DMS114 treated with DMSO at 0.1 percent for 48 hours (cell line): ENCODE measurements at regions not wholly inside any gene's neighbourhood (a gene's known extent, or its start where the extent isn't known, plus 50 kb on each side); places are given as distances from the start of the nearest gene placed in this dataset.

Source experiments
- DNase-seq: peaks from one replicate; lab custom pipeline; 2025; ENCODE audit not compliant: unreplicated experiment; lab: John Stamatoyannopoulos, UW

- DNase-seq: no peak
Observed at GRCh38 chrX:20438871-20439526, 172.3 kb upstream of the RPS6KA3 start.

- no peak for DNase-seq
Observed at GRCh38 chrX:20437683-20438082, 171.0 kb upstream of the RPS6KA3 start.

DNA sequence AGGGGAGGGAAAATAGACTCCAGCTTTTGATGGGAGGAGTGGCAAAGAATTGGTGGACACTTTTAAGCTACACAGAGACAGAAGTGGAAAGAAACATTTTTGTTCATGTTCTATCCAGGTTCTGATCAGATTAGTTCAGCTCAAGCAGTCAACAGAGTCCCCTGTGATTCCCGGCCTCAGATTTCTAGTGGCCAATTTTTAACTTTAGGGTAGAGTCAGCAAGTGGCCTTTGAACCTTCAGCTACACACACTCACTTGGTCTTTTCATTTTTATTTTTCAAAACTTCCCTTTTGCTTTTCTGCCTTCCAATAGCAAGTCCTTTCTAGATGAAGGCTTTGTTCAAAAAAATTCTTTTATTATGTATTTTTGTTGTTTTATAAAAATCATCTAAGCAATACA is 169.2 kb upstream of the RPS6KA3 start:
- DNase-seq: no peak

DNA sequence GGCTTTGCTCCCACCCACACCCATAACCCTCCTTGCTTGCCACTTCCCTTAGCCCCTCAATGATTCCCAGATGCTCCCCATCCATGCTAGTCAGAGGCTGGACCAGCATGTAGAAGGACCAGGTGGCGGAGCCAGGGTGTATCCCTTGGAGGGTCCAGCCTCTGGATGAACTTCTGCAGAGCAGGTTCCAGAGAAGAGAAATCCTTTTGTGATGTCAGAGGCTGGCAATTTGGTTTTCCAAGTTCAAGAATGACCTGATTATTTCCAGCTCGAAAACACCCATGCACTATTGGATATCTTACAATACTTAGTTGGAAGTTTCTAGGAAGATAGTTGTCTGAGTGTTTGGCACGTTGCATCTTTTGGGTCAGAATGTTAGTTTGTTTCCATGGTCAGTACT is 168.3 kb upstream of the RPS6KA3 start:
- DNase-seq: no peak

- no peak for DNase-seq
Observed at GRCh38 chrX:20433388-20433775, 166.7 kb upstream of the RPS6KA3 start.

DNA sequence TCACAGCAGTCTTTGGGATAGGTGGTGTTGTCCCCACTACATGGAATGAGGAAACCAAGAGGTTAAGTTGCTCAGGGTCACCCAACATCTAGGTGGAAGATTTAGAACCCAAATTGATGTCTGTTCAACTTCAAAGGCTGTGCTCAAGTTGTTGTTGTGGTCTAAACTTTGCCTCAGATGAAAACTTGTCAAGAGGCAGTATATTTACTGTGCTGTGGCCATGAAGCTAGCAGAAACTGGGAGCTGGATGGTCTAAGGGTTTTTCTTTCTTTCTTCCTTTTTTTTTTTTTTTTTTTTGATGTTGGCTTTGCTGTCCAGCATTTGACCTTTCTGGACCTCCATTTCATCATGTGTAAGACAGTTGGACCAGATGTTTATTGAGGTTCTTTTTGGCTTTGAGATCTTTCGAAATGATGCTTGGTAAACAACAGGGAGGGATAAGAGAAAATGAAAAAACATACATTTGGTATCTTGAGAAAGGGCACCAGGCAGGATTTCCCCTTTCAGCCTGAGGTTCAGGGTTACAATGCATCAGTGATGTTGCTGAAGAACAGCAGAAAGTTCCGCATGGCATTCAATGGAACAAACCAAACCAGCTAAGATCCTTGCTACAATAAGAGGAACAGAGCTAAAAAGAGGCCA is 166.2 kb upstream of the RPS6KA3 start:
- DNase-seq: no peak

GRCh38 chrX:20432048-20432447 is 165.3 kb upstream of the RPS6KA3 start:
- no peak for DNase-seq

DNA sequence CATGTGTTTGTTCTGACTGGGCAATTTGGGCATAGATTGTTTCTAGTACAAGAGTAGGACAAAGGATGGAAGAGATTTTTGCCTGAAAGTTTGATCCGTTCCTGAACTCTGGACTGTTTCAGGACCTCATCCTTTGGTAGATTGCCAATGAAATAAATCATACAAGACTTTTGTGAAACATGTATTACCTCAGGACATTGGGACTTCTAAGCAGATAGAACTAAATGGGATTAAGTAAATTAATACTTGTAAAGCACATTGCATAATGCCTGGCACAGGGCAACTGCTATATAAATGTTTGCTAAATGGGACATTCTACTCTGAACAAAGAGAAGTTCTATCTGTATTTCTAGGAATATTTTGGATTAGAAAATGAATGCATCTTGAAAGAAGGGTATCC is 164.8 kb upstream of the RPS6KA3 start:
- no peak for DNase-seq

GRCh38 chrX:20427173-20427770 is 160.6 kb upstream of the RPS6KA3 start:
- DNase-seq: no peak

- DNase-seq: no peak
Observed at GRCh38 chrX:20421697-20422096, 155.0 kb upstream of the RPS6KA3 start.

- no peak for DNase-seq
Observed at GRCh38 chrX:20421275-20421674, 154.6 kb upstream of the RPS6KA3 start.

DNA sequence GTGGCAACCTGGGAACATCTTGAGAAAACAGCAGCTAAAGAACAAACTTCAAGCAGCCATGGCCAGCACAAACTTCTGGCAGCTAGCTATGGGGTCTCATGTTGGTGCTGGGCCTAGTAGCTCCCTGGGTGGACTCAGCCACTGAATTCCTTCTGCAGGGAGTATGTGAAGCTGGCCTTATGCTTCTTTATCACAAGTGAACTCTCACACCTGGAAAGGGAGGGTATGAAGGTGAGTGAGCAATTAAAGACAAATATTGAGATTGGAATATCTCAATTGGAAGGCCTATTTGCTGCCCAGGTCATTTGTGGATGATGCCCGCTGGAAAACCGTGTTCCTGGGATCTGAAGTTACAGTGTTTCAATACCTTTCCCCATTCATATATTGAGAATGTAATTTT is 153.3 kb upstream of the RPS6KA3 start:
- no peak for DNase-seq

- no peak for DNase-seq
Observed at GRCh38 chrX:20418379-20419150, 151.9 kb upstream of the RPS6KA3 start.

GRCh38 chrX:20414762-20415445 is 148.2 kb upstream of the RPS6KA3 start:
- DNase-seq: no peak

DNA sequence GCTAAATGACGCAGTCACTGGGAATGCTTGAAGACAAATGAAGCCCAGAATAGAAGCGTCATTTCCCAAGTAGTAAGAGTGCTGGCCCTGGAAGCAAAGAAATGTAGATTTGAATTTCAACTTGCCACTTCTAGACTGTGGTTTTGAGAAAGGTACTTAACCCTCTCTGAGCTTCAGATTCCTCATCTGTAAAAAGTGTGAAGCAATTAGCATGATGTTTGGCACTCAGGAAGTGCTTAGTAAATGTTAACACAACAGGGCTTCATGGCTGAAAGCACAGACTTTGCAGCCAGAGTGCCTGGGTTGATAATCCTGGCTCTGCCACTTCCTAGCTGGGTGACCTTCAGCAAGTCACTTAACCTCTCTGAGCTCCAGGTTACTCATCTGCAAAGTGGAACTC is 147.4 kb upstream of the RPS6KA3 start:
- no peak for DNase-seq

DNA sequence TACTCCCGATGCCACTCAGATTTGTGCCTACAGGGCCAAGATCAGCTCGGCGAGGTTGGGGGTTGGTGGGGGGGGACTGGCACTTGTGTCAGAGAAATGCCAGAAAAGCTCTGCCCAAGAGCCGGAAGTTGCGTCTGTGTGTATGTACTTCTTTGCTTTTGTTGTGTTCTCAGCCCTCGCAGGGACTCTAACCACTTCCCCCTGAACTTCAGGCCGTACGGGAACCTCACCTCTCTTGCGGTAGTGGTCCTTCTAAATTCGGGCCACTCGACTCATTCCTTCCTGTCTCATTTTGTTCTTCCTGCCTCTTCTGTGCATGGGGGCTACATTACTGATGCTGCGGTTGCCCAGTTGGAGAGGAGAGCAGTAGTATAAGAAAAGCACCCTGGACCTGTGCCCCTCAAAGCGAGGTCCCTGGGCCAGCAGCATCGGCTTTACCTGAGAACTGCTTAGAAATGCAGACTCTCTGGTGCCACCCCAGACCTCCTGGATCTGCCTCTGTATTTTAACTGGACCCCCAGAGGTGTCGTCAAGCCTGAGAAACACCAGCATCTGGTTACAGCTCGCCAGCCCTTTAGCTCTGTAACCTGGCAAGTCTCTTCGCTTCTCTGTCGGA is 146.3 kb upstream of the RPS6KA3 start:
- no peak for DNase-seq

- no peak for DNase-seq
Observed at GRCh38 chrX:20410540-20410939, 143.8 kb upstream of the RPS6KA3 start.

GRCh38 chrX:20409991-20410390 is 143.3 kb upstream of the RPS6KA3 start:
- no peak for DNase-seq

GRCh38 chrX:20402956-20403355 is 136.2 kb upstream of the RPS6KA3 start:
- DNase-seq: no peak

DNA sequence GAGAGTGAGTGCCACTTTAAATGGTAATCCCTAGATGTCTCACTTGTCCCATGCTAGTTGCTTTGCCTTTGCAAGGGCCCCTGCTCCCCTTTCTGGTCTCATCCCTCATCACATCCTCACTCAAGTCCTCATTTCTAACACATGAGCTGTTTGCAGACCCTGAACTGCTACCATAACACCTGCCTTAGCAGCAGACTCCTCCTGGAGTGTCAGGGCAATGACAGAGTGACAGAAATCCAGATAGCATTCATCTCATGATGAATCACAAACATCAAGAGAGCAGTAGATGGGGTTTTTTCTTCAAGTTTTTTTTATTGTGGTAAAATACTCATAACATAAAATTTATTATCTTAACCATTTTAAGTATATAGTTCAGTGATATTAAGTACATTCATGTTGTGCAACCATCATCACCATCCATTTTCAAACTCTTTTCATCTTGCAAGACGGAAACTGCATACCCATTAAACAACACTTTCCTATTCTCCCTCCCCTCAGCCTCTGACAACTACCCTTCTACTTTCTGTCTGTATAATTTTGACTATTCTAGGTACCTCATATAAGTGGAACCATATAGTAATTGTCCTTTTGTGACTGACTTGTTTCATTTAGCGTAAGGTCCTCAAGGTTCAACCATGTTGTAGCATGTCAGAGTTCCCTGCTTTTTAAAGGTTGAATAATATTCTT is 133.2 kb upstream of the RPS6KA3 start:
- no peak for DNase-seq
